SIG-M5 (cell line): ENCODE measurements at regions not wholly inside any gene's neighbourhood (a gene's known extent, or its start where the extent isn't known, plus 50 kb on each side); places are given as distances from the start of the nearest gene placed in this dataset.

Experiments
- DNase-seq: peaks from one replicate; lab custom pipeline; 2025; lab: John Stamatoyannopoulos, UW

- DNase-seq, result no peak
Observed at GRCh38 chr5:27308153-27308552, 269.8 kb upstream of the CDH9 start.

- no peak for DNase-seq
Observed at GRCh38 chr5:27290172-27290571, 251.8 kb upstream of the CDH9 start.

GRCh38 chr5:27276119-27276518 is 237.7 kb upstream of the CDH9 start:
- no peak for DNase-seq

GRCh38 chr5:27275345-27275744 is 237.0 kb upstream of the CDH9 start:
- DNase-seq, result no peak

GRCh38 chr5:27269766-27270165 is 231.4 kb upstream of the CDH9 start:
- no peak for DNase-seq

- DNase-seq, result no peak
Observed at GRCh38 chr5:27267209-27267824, 228.9 kb upstream of the CDH9 start.

- DNase-seq, result no peak
Observed at GRCh38 chr5:27266184-27266583, 227.8 kb upstream of the CDH9 start.

- DNase-seq, result no peak
Observed at GRCh38 chr5:27257696-27258095, 219.3 kb upstream of the CDH9 start.

- no peak for DNase-seq
Observed at GRCh38 chr5:27252911-27253310, 214.5 kb upstream of the CDH9 start.

GRCh38 chr5:27242258-27242626 is 203.9 kb upstream of the CDH9 start:
- DNase-seq, result no peak

- peak; percentile 87 for DNase-seq
Observed at GRCh38 chr5:27241564-27242257, 203.3 kb upstream of the CDH9 start.

- DNase-seq, result no peak
Observed at GRCh38 chr5:27240791-27241190, 202.4 kb upstream of the CDH9 start.

GRCh38 chr5:27234916-27235315 is 196.5 kb upstream of the CDH9 start:
- DNase-seq, result no peak

GRCh38 chr5:27221410-27221809 is 183.0 kb upstream of the CDH9 start:
- DNase-seq, result no peak

- DNase-seq, result no peak
Observed at GRCh38 chr5:27220752-27221151, 182.4 kb upstream of the CDH9 start.

GRCh38 chr5:27217977-27218376 is 179.6 kb upstream of the CDH9 start:
- DNase-seq, result no peak

GRCh38 chr5:27217155-27217956 is 179.0 kb upstream of the CDH9 start:
- no peak for DNase-seq

- DNase-seq, result no peak
Observed at GRCh38 chr5:27216367-27216950, 178.1 kb upstream of the CDH9 start.

- DNase-seq, result no peak
Observed at GRCh38 chr5:27208051-27208450, 169.7 kb upstream of the CDH9 start.

GRCh38 chr5:27191786-27192510 is 153.6 kb upstream of the CDH9 start:
- no peak for DNase-seq

- DNase-seq, result no peak
Observed at GRCh38 chr5:27172693-27173092, 134.3 kb upstream of the CDH9 start.

- no peak for DNase-seq
Observed at GRCh38 chr5:27171761-27172261, 133.4 kb upstream of the CDH9 start.
